ENCODE measurements at regions not wholly inside any gene's neighbourhood (a gene's known extent, or its start where the extent isn't known, plus 50 kb on each side); places are given as distances from the start of the nearest gene placed in this dataset.
"Not testable (repeated sequence)": the region's sequence is repeated elsewhere in the genome, so short reads cannot be mapped to it uniquely, and the experiment has no call there.

- peak; percentile 69 for DNase-seq
These were observed 135.9 kb upstream of the SGCG start for GRCh38 chr13:23044906-23045305.

- peak; percentile 58 for DNase-seq
These were observed 130.7 kb upstream of the SGCG start for GRCh38 chr13:23050126-23050525.

GRCh38 chr13:23053711-23054110 is 127.1 kb upstream of the SGCG start:
- DNase-seq, result not testable (repeated sequence)

- no peak for DNase-seq
These were observed 121.6 kb upstream of the SGCG start for GRCh38 chr13:23059173-23059572.

GRCh38 chr13:23060959-23061358 is 119.8 kb upstream of the SGCG start:
- no peak for DNase-seq

- no peak for DNase-seq
These were observed 113.7 kb upstream of the SGCG start for GRCh38 chr13:23067129-23067528.

- DNase-seq, result no peak
These were observed 111.2 kb upstream of the SGCG start for GRCh38 chr13:23069566-23069965.

GRCh38 chr13:23074075-23074828 is 106.5 kb upstream of the SGCG start:
- peak; percentile 13 for DNase-seq

GRCh38 chr13:23081220-23081619 is 99.6 kb upstream of the SGCG start:
- DNase-seq, result no peak

- no peak for DNase-seq
These were observed 98.9 kb upstream of the SGCG start for GRCh38 chr13:23081901-23082300.

- DNase-seq, result no peak
These were observed 93.7 kb upstream of the SGCG start for GRCh38 chr13:23086968-23087623.

- peak; percentile 78 for DNase-seq
These were observed 92.9 kb upstream of the SGCG start for GRCh38 chr13:23087880-23088279.

- no peak for DNase-seq
These were observed 82.4 kb upstream of the SGCG start for GRCh38 chr13:23098161-23098907.

- DNase-seq, result no peak
These were observed 75.7 kb upstream of the SGCG start for GRCh38 chr13:23105051-23105450.

GRCh38 chr13:23107665-23108064 is 73.1 kb upstream of the SGCG start:
- DNase-seq, result no peak

- no peak for DNase-seq
These were observed 61.6 kb upstream of the SGCG start for GRCh38 chr13:23119131-23119530.

GRCh38 chr13:23127540-23127939 is 53.2 kb upstream of the SGCG start:
- not testable (repeated sequence) for DNase-seq

- no peak for DNase-seq
These were observed 51.4 kb upstream of the SGCG start for GRCh38 chr13:23129331-23129730.
